ENCODE measurements at regions not wholly inside any gene's neighbourhood (a gene's known extent, or its start where the extent isn't known, plus 50 kb on each side); places are given as distances from the start of the nearest gene placed in this dataset.

GRCh38 chr3:10623578-10624275 is 118.3 kb upstream of the ATP2B2 start:
- Mint-ChIP-seq H3K27ac (no peak overlapping the region), H3K4me3 (no peak overlapping the region), H3K9me3 (no peaks in the 10 kb centered on the region), H3K36me3 (no peaks in the 10 kb centered on the region), H3K4me1 (no peaks in the 10 kb centered on the region), H3K27me3 (peaks cover 27 to 29% of the 10 kb centered on the region in 2 donors)
- Histone ChIP-seq H3K36me3 (ENCODE audit: insufficient read depth, low read length) (no peaks in the 10 kb centered on the region), H3K4me3 (ENCODE audit: low read length) (no peak overlapping the region), H3K27ac (ENCODE audit: low read depth, low read length) (no peak overlapping the region), H3K9me3 (ENCODE audit: low read length) (no peaks in the 10 kb centered on the region), H3K4me1 (ENCODE audit: insufficient read depth, low read length) (no peaks in the 10 kb centered on the region), H3K27me3 (ENCODE audit: insufficient read depth, low read length, poor library complexity, severe bottlenecking) (no peaks in the 10 kb centered on the region)
- ChIA-PET CTCF (no interaction called here), POLR2A (no interaction called here)
- no peak for DNase-seq

DNA sequence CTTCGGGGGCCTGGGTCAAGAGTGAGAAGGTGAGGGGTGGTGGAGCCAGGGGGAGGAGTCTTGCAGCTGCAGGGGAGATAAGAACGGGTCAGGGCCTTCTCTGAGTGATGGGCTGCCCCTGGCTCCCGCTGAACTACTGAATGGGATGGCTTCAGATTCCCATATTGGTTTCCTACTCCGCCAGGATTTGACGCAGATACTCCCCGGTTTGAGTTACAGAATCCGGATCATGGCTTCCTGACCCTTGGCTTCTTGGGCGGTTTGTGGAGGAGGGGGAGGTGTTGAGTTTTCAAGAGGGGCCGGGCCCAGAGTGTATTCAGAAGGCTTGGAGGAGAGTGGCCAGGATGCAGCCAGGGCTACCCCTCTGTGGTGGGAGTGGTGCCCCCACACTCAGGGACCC is 119.9 kb upstream of the ATP2B2 start:
- no peak for DNase-seq
- CTCF ChIA-PET, result no interaction called here
- H3K9me3 Mint-ChIP-seq, result no peaks in the 10 kb centered on the region
- H3K27me3 Mint-ChIP-seq, result peaks cover 20 to 22% of the 10 kb centered on the region in 2 donors
- no peaks in the 10 kb centered on the region for H3K4me1 ChIP-seq (ENCODE audit: insufficient read depth, low read length)
- no peaks in the 10 kb centered on the region for H3K27me3 ChIP-seq (ENCODE audit: insufficient read depth, low read length, poor library complexity, severe bottlenecking)
- no peak overlapping the region for H3K4me3 ChIP-seq (ENCODE audit: low read length)
- no peaks in the 10 kb centered on the region for H3K9me3 ChIP-seq (ENCODE audit: low read length)
- no peak overlapping the region for H3K27ac Mint-ChIP-seq
- H3K4me1 Mint-ChIP-seq, result no peaks in the 10 kb centered on the region
- H3K36me3 ChIP-seq (ENCODE audit: insufficient read depth, low read length), result no peaks in the 10 kb centered on the region
- H3K36me3 Mint-ChIP-seq, result no peaks in the 10 kb centered on the region
- H3K27ac ChIP-seq (ENCODE audit: low read depth, low read length), result no peak overlapping the region
- H3K4me3 Mint-ChIP-seq, result no peak overlapping the region
- POLR2A ChIA-PET, result no interaction called here

DNA sequence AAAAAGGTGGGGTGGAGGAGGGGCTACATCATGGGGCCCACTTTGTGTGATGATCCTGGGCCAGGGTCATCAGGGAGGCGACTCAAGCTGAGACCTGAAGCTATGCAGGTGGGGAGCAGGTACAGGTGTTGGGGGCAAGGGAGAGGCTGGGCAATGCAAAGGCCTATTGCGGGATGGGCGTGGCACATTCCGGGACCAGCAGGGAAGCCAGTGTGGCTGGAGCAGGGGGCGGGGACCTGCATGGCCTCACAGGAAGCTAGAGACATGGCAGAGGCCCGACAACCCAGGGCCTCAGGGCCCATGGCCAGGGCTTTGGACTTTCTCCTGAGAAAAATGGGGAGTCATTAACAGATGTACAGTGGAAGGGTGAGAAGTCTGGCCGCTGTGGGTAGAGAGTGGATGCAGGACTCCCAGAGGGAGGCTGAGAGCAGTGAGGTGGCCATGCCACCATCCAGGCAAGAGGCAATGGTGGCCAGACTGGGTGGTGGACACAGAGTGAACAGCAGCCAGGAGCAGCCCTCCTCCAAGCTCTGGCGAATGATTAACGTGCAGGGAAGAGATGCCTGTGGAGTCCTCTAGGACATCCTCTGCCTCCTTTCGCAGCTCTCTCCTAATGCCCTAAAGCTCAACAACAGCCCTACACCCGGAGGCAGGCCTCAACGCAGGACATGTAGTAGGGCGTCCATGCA is 122.6 kb upstream of the ATP2B2 start:
- Histone ChIP-seq H3K4me1 (ENCODE audit: insufficient read depth, low read length) (no peaks in the 10 kb centered on the region), H3K36me3 (ENCODE audit: insufficient read depth, low read length) (no peaks in the 10 kb centered on the region), H3K9me3 (ENCODE audit: low read length) (no peaks in the 10 kb centered on the region), H3K27me3 (ENCODE audit: insufficient read depth, low read length, poor library complexity, severe bottlenecking) (no peaks in the 10 kb centered on the region), H3K27ac (ENCODE audit: low read depth, low read length) (no peak overlapping the region), H3K4me3 (ENCODE audit: low read length) (no peak overlapping the region)
- Mint-ChIP-seq H3K4me1 (no peaks in the 10 kb centered on the region), H3K9me3 (no peaks in the 10 kb centered on the region), H3K27ac (no peak overlapping the region), H3K4me3 (no peak overlapping the region), H3K36me3 (no peaks in the 10 kb centered on the region), H3K27me3 (peaks cover 10 to 23% of the 10 kb centered on the region in 2 donors)
- DNase-seq, result no peak
- ChIA-PET POLR2A (no interaction called here), CTCF (no interaction called here)

DNA sequence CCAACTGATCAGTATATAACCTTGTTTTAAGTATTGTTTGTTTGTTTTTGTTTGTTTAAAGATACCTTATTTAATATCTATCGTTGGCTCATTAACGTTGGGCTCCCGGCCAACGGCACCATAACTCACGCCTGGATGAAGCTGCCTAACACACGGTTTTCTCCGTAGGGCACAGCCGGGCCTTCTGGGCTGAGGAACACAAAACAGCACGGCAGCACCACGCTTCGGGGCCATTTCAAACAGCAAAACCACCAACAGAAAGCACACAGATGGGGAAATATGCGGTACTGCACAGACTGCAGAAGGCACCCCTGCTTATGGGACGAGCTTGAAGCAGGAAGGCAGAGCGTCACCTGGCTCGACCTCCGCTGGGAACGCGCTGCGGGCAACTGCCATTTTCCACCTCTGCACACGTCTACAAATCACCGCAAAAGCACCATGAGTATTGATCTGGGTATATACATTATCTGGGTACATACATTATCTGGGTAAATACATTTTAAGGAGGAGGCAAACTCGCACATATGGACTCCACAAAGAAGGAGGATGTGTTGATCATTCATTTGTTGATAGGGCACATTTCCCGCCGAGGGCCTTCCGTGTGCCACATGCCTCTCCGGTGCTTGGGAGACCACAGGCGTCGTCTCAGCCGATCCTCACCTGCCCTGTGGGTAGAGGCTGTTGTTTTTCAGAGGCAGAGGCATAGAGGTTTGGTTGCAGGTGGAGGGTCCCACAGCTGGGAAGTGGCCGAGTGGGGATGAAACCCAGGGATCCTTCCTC is 123.7 kb upstream of the ATP2B2 start:
- Histone ChIP-seq H3K36me3 (ENCODE audit: insufficient read depth, low read length) (no peaks in the 10 kb centered on the region), H3K4me1 (ENCODE audit: insufficient read depth, low read length) (no peaks in the 10 kb centered on the region), H3K4me3 (ENCODE audit: low read length) (no peak overlapping the region), H3K27ac (ENCODE audit: low read depth, low read length) (no peak overlapping the region), H3K27me3 (ENCODE audit: insufficient read depth, low read length, poor library complexity, severe bottlenecking) (no peaks in the 10 kb centered on the region), H3K9me3 (ENCODE audit: low read length) (no peaks in the 10 kb centered on the region)
- Mint-ChIP-seq H3K9me3 (no peaks in the 10 kb centered on the region), H3K27ac (peak overlapping the region in 1 of 8 donors; percentile 34), H3K4me1 (no peaks in the 10 kb centered on the region), H3K36me3 (no peaks in the 10 kb centered on the region), H3K27me3 (peaks cover 13 to 32% of the 10 kb centered on the region in 2 donors), H3K4me3 (no peak overlapping the region)
- CTCF ChIA-PET, result no interaction called here
- POLR2A ChIA-PET, result no interaction called here
- no peak for DNase-seq

GRCh38 chr3:10629671-10630040 is 124.3 kb upstream of the ATP2B2 start:
- H3K27ac Mint-ChIP-seq, result peak overlapping the region in 1 of 8 donors; percentile 34
- no peaks in the 10 kb centered on the region for H3K4me1 Mint-ChIP-seq
- H3K9me3 ChIP-seq (ENCODE audit: low read length), result no peaks in the 10 kb centered on the region
- ChIA-PET POLR2A (no interaction called here), CTCF (no interaction called here)
- DNase-seq, result no peak
- no peaks in the 10 kb centered on the region for H3K9me3 Mint-ChIP-seq
- H3K4me1 ChIP-seq (ENCODE audit: insufficient read depth, low read length), result no peaks in the 10 kb centered on the region
- H3K36me3 Mint-ChIP-seq, result no peaks in the 10 kb centered on the region
- H3K4me3 Mint-ChIP-seq, result no peak overlapping the region
- H3K36me3 ChIP-seq (ENCODE audit: insufficient read depth, low read length), result no peaks in the 10 kb centered on the region
- no peak overlapping the region for H3K27ac ChIP-seq (ENCODE audit: low read depth, low read length)
- H3K4me3 ChIP-seq (ENCODE audit: low read length), result no peak overlapping the region
- H3K27me3 ChIP-seq (ENCODE audit: insufficient read depth, low read length, poor library complexity, severe bottlenecking), result no peaks in the 10 kb centered on the region
- H3K27me3 Mint-ChIP-seq, result peaks cover 11 to 30% of the 10 kb centered on the region in 2 donors

DNA sequence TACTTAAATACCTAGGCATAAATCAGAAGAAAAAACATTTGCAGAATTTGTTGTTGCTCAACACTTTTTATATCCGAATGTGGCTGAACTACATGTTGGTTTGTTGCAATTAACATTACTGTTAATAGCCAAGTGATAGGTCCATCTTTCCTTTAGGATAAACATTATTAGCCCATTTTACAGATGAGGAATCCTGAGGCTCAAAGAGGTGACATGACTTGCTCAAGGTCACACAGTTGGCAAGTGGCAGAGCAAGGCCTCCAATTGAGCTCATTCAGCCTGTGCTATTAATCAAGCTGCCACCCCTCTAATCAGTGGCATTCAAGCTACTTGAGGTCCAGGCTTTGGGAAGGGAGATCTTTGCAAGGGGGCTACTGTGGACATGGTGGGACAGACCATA is 125.8 kb upstream of the ATP2B2 start:
- ChIA-PET CTCF (no interaction called here), POLR2A (no interaction called here)
- no peaks in the 10 kb centered on the region for H3K4me1 ChIP-seq (ENCODE audit: insufficient read depth, low read length)
- no peaks in the 10 kb centered on the region for H3K36me3 Mint-ChIP-seq
- no peaks in the 10 kb centered on the region for H3K27me3 ChIP-seq (ENCODE audit: insufficient read depth, low read length, poor library complexity, severe bottlenecking)
- no peak overlapping the region for H3K27ac Mint-ChIP-seq
- no peak overlapping the region for H3K27ac ChIP-seq (ENCODE audit: low read depth, low read length)
- no peak overlapping the region for H3K4me3 ChIP-seq (ENCODE audit: low read length)
- no peaks in the 10 kb centered on the region for H3K4me1 Mint-ChIP-seq
- no peak overlapping the region for H3K4me3 Mint-ChIP-seq
- no peaks in the 10 kb centered on the region for H3K9me3 ChIP-seq (ENCODE audit: low read length)
- DNase-seq, result no peak
- H3K36me3 ChIP-seq (ENCODE audit: insufficient read depth, low read length), result no peaks in the 10 kb centered on the region
- H3K9me3 Mint-ChIP-seq, result peaks cover 0 to 1% (median 0%) of the 10 kb centered on the region in 5 donors
- peaks cover 17 to 32% of the 10 kb centered on the region in 2 donors for H3K27me3 Mint-ChIP-seq

DNA sequence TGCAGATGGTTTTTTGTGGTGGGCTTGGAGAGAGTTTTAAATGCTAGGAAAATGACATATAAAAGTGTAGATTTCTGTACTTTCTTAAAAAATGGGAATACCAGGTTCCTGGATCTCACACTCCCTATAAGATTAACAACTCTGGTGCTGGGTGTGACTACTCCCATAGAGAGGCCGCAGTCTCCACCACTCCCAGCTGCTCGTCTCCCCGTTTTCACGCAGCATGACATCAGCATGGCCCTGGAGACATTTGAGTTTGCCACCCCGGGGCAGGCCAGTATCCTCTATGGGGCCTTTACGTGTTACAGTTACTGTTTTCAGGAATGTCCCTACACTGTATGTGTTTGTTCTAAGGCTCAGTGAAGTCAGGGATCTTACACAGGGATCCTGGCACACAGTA is 126.7 kb upstream of the ATP2B2 start:
- no peaks in the 10 kb centered on the region for H3K27me3 ChIP-seq (ENCODE audit: insufficient read depth, low read length, poor library complexity, severe bottlenecking)
- Mint-ChIP-seq H3K9me3 (peaks cover 1 to 8% (median 2%) of the 10 kb centered on the region in 5 donors), H3K4me1 (no peaks in the 10 kb centered on the region), H3K27ac (no peak overlapping the region), H3K27me3 (peaks cover 18 to 32% of the 10 kb centered on the region in 2 donors), H3K4me3 (no peak overlapping the region), H3K36me3 (no peaks in the 10 kb centered on the region)
- no peak overlapping the region for H3K27ac ChIP-seq (ENCODE audit: low read depth, low read length)
- ChIA-PET CTCF (no interaction called here), POLR2A (no interaction called here)
- H3K4me1 ChIP-seq (ENCODE audit: insufficient read depth, low read length), result no peaks in the 10 kb centered on the region
- H3K4me3 ChIP-seq (ENCODE audit: low read length), result no peak overlapping the region
- no peaks in the 10 kb centered on the region for H3K36me3 ChIP-seq (ENCODE audit: insufficient read depth, low read length)
- DNase-seq, result no peak
- no peaks in the 10 kb centered on the region for H3K9me3 ChIP-seq (ENCODE audit: low read length)

DNA sequence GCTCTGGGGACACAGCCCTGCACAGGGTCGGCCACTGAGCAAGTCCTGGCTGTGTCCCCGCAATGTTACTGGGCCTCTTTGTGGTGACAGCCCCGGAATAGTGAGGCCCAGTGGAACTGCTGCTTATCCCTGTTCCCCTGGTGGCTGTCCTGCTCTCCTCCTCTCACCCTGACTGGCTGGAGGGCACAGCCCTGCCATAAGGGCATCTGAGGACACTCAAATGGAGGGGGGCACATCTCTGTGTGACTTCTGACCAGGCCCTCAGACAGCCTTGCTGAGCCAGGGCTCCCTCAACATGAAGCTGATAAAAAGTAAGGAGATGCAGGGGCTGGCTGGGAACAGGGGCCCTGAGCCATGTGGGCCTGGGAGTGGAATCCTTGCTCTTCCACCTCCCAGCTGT is 127.4 kb upstream of the ATP2B2 start:
- H3K27ac Mint-ChIP-seq, result no peak overlapping the region
- no peaks in the 10 kb centered on the region for H3K27me3 ChIP-seq (ENCODE audit: insufficient read depth, low read length, poor library complexity, severe bottlenecking)
- peaks cover 15 to 30% of the 10 kb centered on the region in 2 donors for H3K27me3 Mint-ChIP-seq
- POLR2A ChIA-PET, result no interaction called here
- no peak overlapping the region for H3K4me3 Mint-ChIP-seq
- H3K36me3 Mint-ChIP-seq, result no peaks in the 10 kb centered on the region
- no peaks in the 10 kb centered on the region for H3K4me1 ChIP-seq (ENCODE audit: insufficient read depth, low read length)
- peaks cover 8 to 14% (median 8%) of the 10 kb centered on the region in 5 donors for H3K9me3 Mint-ChIP-seq
- DNase-seq, result no peak
- no peaks in the 10 kb centered on the region for H3K9me3 ChIP-seq (ENCODE audit: low read length)
- no peaks in the 10 kb centered on the region for H3K36me3 ChIP-seq (ENCODE audit: insufficient read depth, low read length)
- H3K27ac ChIP-seq (ENCODE audit: low read depth, low read length), result no peak overlapping the region
- no peak overlapping the region for H3K4me3 ChIP-seq (ENCODE audit: low read length)
- CTCF ChIA-PET, result no interaction called here
- no peaks in the 10 kb centered on the region for H3K4me1 Mint-ChIP-seq

Measured in CD8-positive, alpha-beta memory T cell (primary cell).